Fibroblast of lung (primary cell): ENCODE measurements at regions not wholly inside any gene's neighbourhood (a gene's known extent, or its start where the extent isn't known, plus 50 kb on each side); places are given as distances from the start of the nearest gene placed in this dataset.

ENCODE experiments used
- DNase-seq, 2 donors: peaks; one replicate each; pipeline versions ENCODE4 v3.0.0 to v3.0.0-alpha.2; 2010; ENCODE audit warnings: low read depth in 2 of 2
- H2AFZ ChIP-seq: 2 replicates; pipeline ENCODE4 v1.5.1; 2012; ENCODE audit warnings: low read length, control low read depth, inconsistent platforms
- H3K27ac ChIP-seq: 2 replicates; pipeline ENCODE4 v1.5.1; 2011; ENCODE audit warnings: low read length, control low read depth; ENCODE audit not compliant: insufficient read depth
- H3K27me3 ChIP-seq: 2 replicates; pipeline ENCODE4 v1.5.1; 2011; ENCODE audit warnings: mild to moderate bottlenecking, low read length; ENCODE audit not compliant: control insufficient read depth, insufficient read depth
- H3K36me3 ChIP-seq: 2 replicates; pipeline ENCODE4 v1.5.1; 2011; ENCODE audit warnings: low read length; ENCODE audit not compliant: control insufficient read depth, insufficient read depth
- H3K4me1 ChIP-seq: 2 replicates; pipeline ENCODE4 v1.5.1; 2011; ENCODE audit warnings: low read length; ENCODE audit not compliant: control insufficient read depth, insufficient read depth; ENCODE audit errors: extremely low read depth
- H3K4me2 ChIP-seq: 2 replicates; pipeline ENCODE4 v1.5.1; 2011; ENCODE audit warnings: low read length, control low read depth; ENCODE audit not compliant: insufficient read depth; ENCODE audit errors: extremely low read depth
- H3K4me3 ChIP-seq, 4 experiments: fragments of 200-600 bp in 1 of 4; sonication (generic) in 1 of 4; replicated peaks in 1 of 4; 2 replicates each; pipeline ENCODE4 v1.5.1; 2011 to 2016; ENCODE audit warnings: low read length in 4 of 4, low read depth in 3 of 4, mild to moderate bottlenecking in 3 of 4, control low read depth in 2 of 4, inconsistent platforms in 1 of 4, mixed read lengths in 1 of 4; ENCODE audit not compliant: insufficient read depth in 1 of 4; ENCODE audit errors: control extremely low read depth in 1 of 4
- H3K79me2 ChIP-seq: 2 replicates; pipeline ENCODE4 v1.5.1; 2012; ENCODE audit warnings: mild to moderate bottlenecking, low read length, inconsistent platforms; ENCODE audit not compliant: control insufficient read depth, insufficient read depth
- H3K9ac ChIP-seq: 2 replicates; pipeline ENCODE4 v1.5.1; 2011; ENCODE audit warnings: mild to moderate bottlenecking, low read length, control low read depth; ENCODE audit not compliant: insufficient read depth
- H3K9me3 ChIP-seq: 2 replicates; pipeline ENCODE4 v1.5.1; 2012; ENCODE audit warnings: low read depth, low read length; ENCODE audit not compliant: control insufficient read depth, insufficient read depth
- H4K20me1 ChIP-seq: 2 replicates; pipeline ENCODE4 v1.5.1; 2011; ENCODE audit warnings: low read length; ENCODE audit not compliant: control insufficient read depth, insufficient read depth; ENCODE audit errors: extremely low read depth
- CTCF ChIP-seq, 2 donors: IDR thresholded peaks in 1 of 2; conservative IDR thresholded peaks in 1 of 2; 1 replicate in 1 of 2; 2 replicates in 1 of 2; pipeline ENCODE4 v1.5.1; 2011 to 2012; ENCODE audit warnings: low read length in 2 of 2, control low read depth in 1 of 2, inconsistent platforms in 1 of 2, low read depth in 1 of 2, mild to moderate bottlenecking in 1 of 2
- EZH2 ChIP-seq: IDR thresholded peaks from 2 replicates; pipeline ENCODE4 v1.5.1; 2012; ENCODE audit warnings: low read length, control low read depth, mild to moderate bottlenecking; ENCODE audit errors: missing control alignments

- no peak for DNase-seq
- H3K36me3 ChIP-seq = no peaks in the 10 kb centered on the region
- no peaks in the 10 kb centered on the region for H3K4me1 ChIP-seq
- H3K27me3 ChIP-seq = no peaks in the 10 kb centered on the region
- H3K79me2 ChIP-seq = no peaks in the 10 kb centered on the region
- H3K9me3 ChIP-seq = no peaks in the 10 kb centered on the region
- no peak overlapping the region for H2AFZ ChIP-seq
- no peak for TF ChIP-seq CTCF (conservative IDR thresholded peaks at IDR 0.05 in 1 of 2, IDR thresholded peaks at IDR 0.05 in 1 of 2; ENCODE audit: low read depth in 1 of 2, low read length in 2 of 2)
- TF ChIP-seq EZH2 = no peak
- H4K20me1 ChIP-seq = no peaks in the 10 kb centered on the region
- no peak overlapping the region for H3K4me2 ChIP-seq
- no peak overlapping the region for H3K27ac ChIP-seq
- H3K4me3 ChIP-seq = no peak overlapping the region
- H3K9ac ChIP-seq = no peak overlapping the region
Observed at GRCh38 chr12:125685915-125686314, 620.7 kb downstream of the AACS start.

DNA sequence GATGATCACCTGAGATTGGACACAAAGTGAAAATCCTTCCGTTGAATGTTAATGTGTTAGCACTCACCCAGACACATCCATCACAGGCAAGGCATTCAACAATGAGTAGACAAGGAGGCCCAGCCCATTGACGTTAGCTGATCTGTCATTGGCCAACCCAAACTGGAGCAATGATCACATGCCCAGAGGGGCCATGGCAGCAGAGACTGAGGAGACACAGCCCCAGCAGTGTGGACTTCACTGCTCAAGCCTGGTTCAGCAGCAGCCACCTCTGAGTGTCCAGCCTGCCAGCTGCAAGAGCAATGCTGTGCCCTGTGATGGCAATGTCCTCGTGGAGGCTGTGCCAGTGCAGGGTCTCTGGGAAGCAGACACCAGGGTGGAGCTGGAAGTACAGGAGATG, 622.2 kb downstream of the AACS start:
- no peak overlapping the region for H3K4me2 ChIP-seq
- no peaks in the 10 kb centered on the region for H4K20me1 ChIP-seq
- H3K9ac ChIP-seq = no peak overlapping the region
- H3K4me1 ChIP-seq = no peaks in the 10 kb centered on the region
- TF ChIP-seq CTCF (conservative IDR thresholded peaks at IDR 0.05 in 1 of 2, IDR thresholded peaks at IDR 0.05 in 1 of 2; ENCODE audit: low read depth in 1 of 2, low read length in 2 of 2) (no peak), EZH2 (no peak)
- no peak for DNase-seq
- H3K4me3 ChIP-seq = no peak overlapping the region
- no peaks in the 10 kb centered on the region for H3K79me2 ChIP-seq
- H3K36me3 ChIP-seq = no peaks in the 10 kb centered on the region
- H3K9me3 ChIP-seq = no peaks in the 10 kb centered on the region
- H3K27me3 ChIP-seq = no peaks in the 10 kb centered on the region
- H2AFZ ChIP-seq = no peak overlapping the region
- no peak overlapping the region for H3K27ac ChIP-seq

- Histone ChIP-seq H3K27me3 (no peaks in the 10 kb centered on the region), H3K4me3 (no peak overlapping the region), H3K9me3 (no peaks in the 10 kb centered on the region), H3K79me2 (no peaks in the 10 kb centered on the region), H3K27ac (no peak overlapping the region), H2AFZ (no peak overlapping the region), H3K9ac (no peak overlapping the region), H3K4me1 (no peaks in the 10 kb centered on the region), H4K20me1 (no peaks in the 10 kb centered on the region), H3K36me3 (no peaks in the 10 kb centered on the region), H3K4me2 (no peak overlapping the region)
- TF ChIP-seq CTCF (conservative IDR thresholded peaks at IDR 0.05 in 1 of 2, IDR thresholded peaks at IDR 0.05 in 1 of 2; ENCODE audit: low read depth in 1 of 2, low read length in 2 of 2) (no peak), EZH2 (no peak)
- DNase-seq = no peak
Observed at GRCh38 chr12:125687820-125688219, 622.6 kb downstream of the AACS start.
